ENCODE measurements at regions not wholly inside any gene's neighbourhood (a gene's known extent, or its start where the extent isn't known, plus 50 kb on each side); places are given as distances from the start of the nearest gene placed in this dataset.

DNA sequence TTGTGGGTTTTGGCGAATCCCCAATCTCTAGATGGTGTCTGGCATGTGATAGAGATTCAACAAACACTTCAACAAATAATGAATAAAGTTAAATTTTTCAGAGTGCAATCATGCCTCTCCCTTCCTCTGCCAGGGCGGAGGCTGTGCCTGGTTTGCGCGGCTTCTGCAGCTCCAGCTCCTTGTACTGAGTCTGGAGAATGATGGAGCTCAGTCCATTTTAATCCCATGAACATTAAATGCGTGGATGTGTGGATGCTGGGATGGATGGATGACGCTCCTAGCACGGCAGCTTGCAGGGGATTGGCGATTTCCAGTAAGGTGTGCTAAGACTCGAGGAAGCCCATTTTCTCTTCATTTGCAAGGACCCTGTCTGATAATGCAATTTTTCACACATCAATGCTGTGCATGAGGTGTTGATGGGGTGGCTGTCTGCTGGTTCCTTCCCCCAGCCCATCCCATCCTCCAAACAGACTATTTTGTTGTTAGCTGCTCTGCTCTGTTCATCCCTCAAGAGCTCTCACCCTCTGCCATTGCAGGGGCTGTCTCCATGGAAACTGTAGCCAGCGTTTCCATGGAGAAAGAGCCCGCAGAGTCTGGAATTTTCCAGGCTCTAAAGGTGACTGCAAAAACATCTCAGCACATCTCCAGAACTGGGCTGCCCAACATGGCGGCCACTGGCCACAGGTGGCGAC lies 92.6 kb upstream of the PEG3 start:
- FAIRE-seq, result no peak
- ChIA-PET CTCF (ENCODE audit: low intra/inter-chr PET ratio) (interaction anchor here (0.5 kb wide), 1 partner anchor 108 kb away, joined by 3 read pairs; no protein-coding TSS in a partner anchor), POLR2A (no interaction called here)
- intact Hi-C loops (cut with micrococcal nuclease) (no loop called here), in situ Hi-C loops (cut with MboI) (no loop called here)
- under 1% methylated on average over 13 of the region's 13 CpGs for WGBS (ENCODE audit: insufficient coverage, low coverage, missing lambda C conversion rate)
- no peak overlapping the region for H2AFZ ChIP-seq (ENCODE audit: low read depth, low read length)
- no peaks in the 10 kb centered on the region for H4K20me1 ChIP-seq (replicated peaks; ENCODE audit: control insufficient read depth, insufficient read depth, low read length)
- H3K9ac ChIP-seq (ENCODE audit: insufficient read depth in 1 of 2, low read depth in 2 of 2, low read length in 2 of 2), result no peak overlapping the region
- H3K4me1 ChIP-seq (replicated peaks in 1 of 2; ENCODE audit: control insufficient read depth in 2 of 2, insufficient read depth in 2 of 2, low read length in 2 of 2), result no peaks in the 10 kb centered on the region
- ATAC-seq, result no peak
- no peaks in the 10 kb centered on the region for H3K36me3 ChIP-seq (ENCODE audit: control insufficient read depth, insufficient read depth, low read length)
- no peak for DNase-seq (ENCODE audit: extremely low read depth in 1 of 4, low spot score in 3 of 4)
- no TSS peak for BruUV-seq (replicated peaks)
- no peaks in the 10 kb centered on the region for H3K79me2 ChIP-seq (ENCODE audit: control insufficient read depth, insufficient read depth, low read length)
- TF ChIP-seq ZNF133 (CRISPR knock-in tag; IDR thresholded peaks at IDR 0.05), result no peak
- TF ChIP-seq ZBTB26 (CRISPR knock-in tag; IDR thresholded peaks at IDR 0.05), result no peak
- no peak for TF ChIP-seq CTCF (IDR thresholded peaks at IDR 0.05 in 2 of 3, conservative IDR thresholded peaks at IDR 0.05 in 1 of 3; ENCODE audit: insufficient read depth in 2 of 3, low read depth in 1 of 3, low read length in 3 of 3)
- TF ChIP-seq POLR2B (IDR thresholded peaks at IDR 0.05; ENCODE audit: low read depth, partially characterized antibody), result no peak
- TF ChIP-seq TAF1 (IDR thresholded peaks at IDR 0.05; ENCODE audit: control insufficient read depth, extremely low read depth, insufficient read depth, low read length, severe bottlenecking), result no peak
- TF ChIP-seq NFIC (IDR thresholded peaks at IDR 0.05), result no peak
- no peak for TF ChIP-seq HNRNPUL1 (IDR thresholded peaks at IDR 0.05; ENCODE audit: low read length)
- no peak for TF ChIP-seq LCOR (CRISPR knock-in tag; IDR thresholded peaks at IDR 0.05)
- TF ChIP-seq, protein P1, sequence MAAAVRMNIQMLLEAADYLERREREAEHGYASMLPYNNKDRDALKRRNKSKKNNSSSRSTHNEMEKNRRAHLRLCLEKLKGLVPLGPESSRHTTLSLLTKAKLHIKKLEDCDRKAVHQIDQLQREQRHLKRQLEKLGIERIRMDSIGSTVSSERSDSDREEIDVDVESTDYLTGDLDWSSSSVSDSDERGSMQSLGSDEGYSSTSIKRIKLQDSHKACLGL (CRISPR knock-in tag; IDR thresholded peaks at IDR 0.05; ENCODE audit: borderline replicate concordance, poor library complexity, severe bottlenecking), result no peak
- TF ChIP-seq ZNF785 (CRISPR knock-in tag; IDR thresholded peaks at IDR 0.05), result no peak
- no peak for TF ChIP-seq CBX5 (IDR thresholded peaks at IDR 0.05; ENCODE audit: borderline replicate concordance, low read depth)
- TF ChIP-seq CC2D1A (IDR thresholded peaks at IDR 0.05), result no peak
- no peaks in the 10 kb centered on the region; the same call in 1 of the 2 replicates for H3K9me3 ChIP-seq (replicated peaks; ENCODE audit: control insufficient read depth, insufficient read depth, low read depth, low read length)
- no peaks in the 10 kb centered on the region for H3K9me1 ChIP-seq (ENCODE audit: control insufficient read depth, insufficient read depth, low read length)
- no peak overlapping the region for H3K4me3 ChIP-seq
- no peak overlapping the region for H3K4me2 ChIP-seq (ENCODE audit: insufficient read depth, low read length)
- H3K27me3 ChIP-seq (ENCODE audit: control insufficient read depth in 2 of 2, insufficient read depth in 2 of 2, low read length in 2 of 2), result no peaks in the 10 kb centered on the region
- no peak overlapping the region for H3K27ac ChIP-seq (ENCODE audit: extremely low read depth, low read depth, low read length)

All from K562 (cell line).